OCI-LY1 (cell line): ENCODE measurements at regions not wholly inside any gene's neighbourhood (a gene's known extent, or its start where the extent isn't known, plus 50 kb on each side); places are given as distances from the start of the nearest gene placed in this dataset.

Source experiments
- H2AFZ ChIP-seq: fragments of 200-600 bp; sonication (generic), shearing (Covaris generic); 2 replicates; pipeline ENCODE4 v1.6.0; 2014; ENCODE audit warnings: antibody characterized with exemption, mild to moderate bottlenecking, low read length
- H3F3A ChIP-seq: fragments of 200-600 bp; sonication (generic), shearing (Covaris generic); 2 replicates; pipeline ENCODE4 v1.6.0; 2014; ENCODE audit warnings: mild to moderate bottlenecking, antibody characterized with exemption, low read length, moderate library complexity; ENCODE audit not compliant: insufficient read depth
- H3K27ac ChIP-seq: fragments of 200-600 bp; sonication (generic); 2 replicates; pipeline ENCODE4 v1.5.1; 2014; ENCODE audit warnings: low read length, mixed run types, mild to moderate bottlenecking, low read depth; ENCODE audit not compliant: poor library complexity, severe bottlenecking
- H3K27me3 ChIP-seq: fragments of 200-600 bp; sonication (generic); 2 replicates; pipeline ENCODE4 v1.6.0; 2014; ENCODE audit warnings: antibody characterized with exemption, mild to moderate bottlenecking, low read length, moderate library complexity; ENCODE audit not compliant: insufficient read depth
- H3K36me3 ChIP-seq: fragments of 200-600 bp; sonication (generic); 2 replicates; pipeline ENCODE4 v1.6.1; 2014; ENCODE audit warnings: mild to moderate bottlenecking, antibody characterized with exemption, low read length, moderate library complexity, mixed read lengths; ENCODE audit not compliant: insufficient read depth
- H3K4me1 ChIP-seq: fragments of 200-600 bp; sonication (generic); 2 replicates; pipeline ENCODE4 v1.5.1; 2014; ENCODE audit warnings: mild to moderate bottlenecking, low read length, moderate library complexity; ENCODE audit not compliant: insufficient read depth, severe bottlenecking
- H3K4me2 ChIP-seq: fragments of 200-600 bp; sonication (generic), shearing (Covaris generic); 2 replicates; pipeline ENCODE4 v1.6.1; 2014; ENCODE audit warnings: low read length
- H3K4me3 ChIP-seq: fragments of 200-600 bp; sonication (generic); 2 replicates; pipeline ENCODE4 v1.5.1; 2014; ENCODE audit warnings: low read length, low read depth, mild to moderate bottlenecking, mixed read lengths; ENCODE audit not compliant: poor library complexity, severe bottlenecking
- H3K79me2 ChIP-seq: fragments of 200-600 bp; shearing (Covaris generic); 2 replicates; pipeline ENCODE4 v1.6.1; 2016; ENCODE audit warnings: mixed run types, low read length, mixed read lengths; ENCODE audit not compliant: insufficient read depth
- H3K9ac ChIP-seq: fragments of 200-600 bp; sonication (generic), shearing (Covaris generic); 2 replicates; pipeline ENCODE4 v1.6.1; 2014; ENCODE audit warnings: mild to moderate bottlenecking, low read length, mixed read lengths
- H3K9me2 ChIP-seq: fragments of 200-600 bp; sonication (generic), shearing (Covaris generic); 2 replicates; pipeline ENCODE4 v1.6.1; 2014; ENCODE audit warnings: low read depth, mild to moderate bottlenecking, low read length, mixed read lengths
- H3K9me3 ChIP-seq: fragments of 200-600 bp; shearing (Covaris generic); 2 replicates; pipeline ENCODE4 v1.6.1; 2014; ENCODE audit warnings: low read length, mixed read lengths
- H4K20me1 ChIP-seq: fragments of 200-600 bp; sonication (generic), shearing (Covaris generic); 2 replicates; pipeline ENCODE4 v1.6.0; 2016; ENCODE audit warnings: mild to moderate bottlenecking, low read length; ENCODE audit not compliant: insufficient read depth
- CTCF ChIP-seq: fragments of 200-600 bp; sonication (generic), shearing (Covaris generic); IDR thresholded peaks from 2 replicates; pipeline ENCODE4 v1.5.1; 2017; ENCODE audit warnings: mild to moderate bottlenecking, antibody characterized with exemption, low read length, moderate library complexity, mixed read lengths
- EZH2 ChIP-seq: fragments of 200-600 bp; sonication (generic), shearing (Covaris generic); IDR thresholded peaks from 2 replicates; pipeline ENCODE4 v1.8.0; 2017; ENCODE audit warnings: borderline replicate concordance, mixed run types, mild to moderate bottlenecking, antibody characterized with exemption, low read length, moderate library complexity, mixed read lengths

GRCh38 chr13:76772241-76772640 is 114.0 kb downstream of the KCTD12 start:
- Histone ChIP-seq H3K27me3 (no peaks in the 10 kb centered on the region), H3K9ac (no peak overlapping the region), H2AFZ (no peak overlapping the region), H3F3A (no peaks in the 10 kb centered on the region), H3K9me3 (no peaks in the 10 kb centered on the region), H3K79me2 (no peaks in the 10 kb centered on the region), H3K36me3 (no peaks in the 10 kb centered on the region), H3K9me2 (no peaks in the 10 kb centered on the region), H3K4me3 (no peak overlapping the region), H3K4me1 (no peaks in the 10 kb centered on the region), H3K4me2 (no peak overlapping the region), H4K20me1 (no peaks in the 10 kb centered on the region), H3K27ac (no peak overlapping the region)
- TF ChIP-seq CTCF (no peak), EZH2 (no peak)

GRCh38 chr13:76769271-76769791 is 116.9 kb downstream of the KCTD12 start:
- no peaks in the 10 kb centered on the region for H3K36me3 ChIP-seq
- no peaks in the 10 kb centered on the region for H4K20me1 ChIP-seq
- H3K4me1 ChIP-seq = no peaks in the 10 kb centered on the region
- H3K79me2 ChIP-seq = no peaks in the 10 kb centered on the region
- no peaks in the 10 kb centered on the region for H3K9me3 ChIP-seq
- H3K9me2 ChIP-seq = no peaks in the 10 kb centered on the region
- H3K4me3 ChIP-seq = no peak overlapping the region
- no peaks in the 10 kb centered on the region for H3F3A ChIP-seq
- no peak overlapping the region for H3K9ac ChIP-seq
- H2AFZ ChIP-seq = no peak overlapping the region
- no peaks in the 10 kb centered on the region for H3K27me3 ChIP-seq
- TF ChIP-seq CTCF (no peak), EZH2 (no peak)
- H3K4me2 ChIP-seq = no peak overlapping the region
- H3K27ac ChIP-seq = no peak overlapping the region

GRCh38 chr13:76768384-76768783 is 117.8 kb downstream of the KCTD12 start:
- no peak overlapping the region for H2AFZ ChIP-seq
- H3K27ac ChIP-seq = no peak overlapping the region
- no peaks in the 10 kb centered on the region for H4K20me1 ChIP-seq
- no peaks in the 10 kb centered on the region for H3F3A ChIP-seq
- TF ChIP-seq EZH2 (no peak), CTCF (no peak)
- H3K79me2 ChIP-seq = no peaks in the 10 kb centered on the region
- H3K36me3 ChIP-seq = no peaks in the 10 kb centered on the region
- no peak overlapping the region for H3K4me2 ChIP-seq
- no peaks in the 10 kb centered on the region for H3K27me3 ChIP-seq
- H3K4me1 ChIP-seq = no peaks in the 10 kb centered on the region
- H3K9me2 ChIP-seq = no peaks in the 10 kb centered on the region
- no peak overlapping the region for H3K9ac ChIP-seq
- H3K4me3 ChIP-seq = no peak overlapping the region
- H3K9me3 ChIP-seq = no peaks in the 10 kb centered on the region
